ENCODE measurements at regions not wholly inside any gene's neighbourhood (a gene's known extent, or its start where the extent isn't known, plus 50 kb on each side); places are given as distances from the start of the nearest gene placed in this dataset.

DNA sequence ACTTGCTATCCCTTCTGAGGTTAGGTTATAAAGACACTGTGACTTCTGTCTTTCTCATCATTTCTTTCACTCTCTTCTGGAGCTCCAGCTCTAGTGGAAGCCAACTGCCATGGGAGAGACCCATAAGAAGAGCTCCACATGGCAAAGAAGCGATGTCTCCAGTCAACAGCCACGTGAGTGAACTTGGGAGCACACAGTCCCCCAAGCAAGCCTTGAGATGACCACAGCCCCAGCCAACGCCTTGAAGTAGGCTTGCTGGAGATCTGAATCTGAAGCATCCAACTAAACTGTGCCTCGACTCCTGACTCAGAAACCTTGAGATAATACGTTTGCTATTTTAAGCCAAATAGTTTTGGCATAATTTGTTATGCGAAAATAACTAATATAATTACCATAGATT lies 181.7 kb upstream of the GDF10 start:
- H3K4me3 ChIP-seq (ENCODE audit: low read depth, low read length) = no peak overlapping the region
- no peak for DNase-seq (ENCODE audit: low read depth)
- TF ChIP-seq, protein P1, sequence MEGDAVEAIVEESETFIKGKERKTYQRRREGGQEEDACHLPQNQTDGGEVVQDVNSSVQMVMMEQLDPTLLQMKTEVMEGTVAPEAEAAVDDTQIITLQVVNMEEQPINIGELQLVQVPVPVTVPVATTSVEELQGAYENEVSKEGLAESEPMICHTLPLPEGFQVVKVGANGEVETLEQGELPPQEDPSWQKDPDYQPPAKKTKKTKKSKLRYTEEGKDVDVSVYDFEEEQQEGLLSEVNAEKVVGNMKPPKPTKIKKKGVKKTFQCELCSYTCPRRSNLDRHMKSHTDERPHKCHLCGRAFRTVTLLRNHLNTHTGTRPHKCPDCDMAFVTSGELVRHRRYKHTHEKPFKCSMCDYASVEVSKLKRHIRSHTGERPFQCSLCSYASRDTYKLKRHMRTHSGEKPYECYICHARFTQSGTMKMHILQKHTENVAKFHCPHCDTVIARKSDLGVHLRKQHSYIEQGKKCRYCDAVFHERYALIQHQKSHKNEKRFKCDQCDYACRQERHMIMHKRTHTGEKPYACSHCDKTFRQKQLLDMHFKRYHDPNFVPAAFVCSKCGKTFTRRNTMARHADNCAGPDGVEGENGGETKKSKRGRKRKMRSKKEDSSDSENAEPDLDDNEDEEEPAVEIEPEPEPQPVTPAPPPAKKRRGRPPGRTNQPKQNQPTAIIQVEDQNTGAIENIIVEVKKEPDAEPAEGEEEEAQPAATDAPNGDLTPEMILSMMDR (conservative IDR thresholded peaks at IDR 0.05; ENCODE audit: low read depth, low read length) = no peak

DNA sequence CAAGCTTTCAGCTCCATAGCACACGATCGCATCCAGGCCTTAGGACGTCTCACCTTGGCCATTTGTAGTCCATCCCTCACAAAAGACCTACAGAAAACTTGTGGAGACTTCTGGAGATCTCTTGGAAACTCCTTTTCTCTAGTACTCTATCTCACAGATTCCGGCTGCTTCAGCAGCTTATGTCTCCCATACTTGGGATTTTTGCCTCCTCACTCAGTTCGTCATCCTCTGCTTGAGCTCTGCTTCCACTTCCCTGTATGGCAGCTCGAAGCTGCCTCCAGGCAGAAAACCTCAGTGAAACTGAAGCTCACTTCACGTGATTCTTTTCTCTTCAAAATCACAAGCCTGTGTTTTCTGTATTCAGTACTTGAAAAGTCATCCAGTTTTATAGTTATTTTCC lies 178.7 kb upstream of the GDF10 start:
- no peak for DNase-seq (ENCODE audit: low read depth)
- no peak overlapping the region for H3K4me3 ChIP-seq (ENCODE audit: low read depth, low read length)
- TF ChIP-seq, protein P1 (conservative IDR thresholded peaks at IDR 0.05; ENCODE audit: low read depth, low read length) = no peak

DNA sequence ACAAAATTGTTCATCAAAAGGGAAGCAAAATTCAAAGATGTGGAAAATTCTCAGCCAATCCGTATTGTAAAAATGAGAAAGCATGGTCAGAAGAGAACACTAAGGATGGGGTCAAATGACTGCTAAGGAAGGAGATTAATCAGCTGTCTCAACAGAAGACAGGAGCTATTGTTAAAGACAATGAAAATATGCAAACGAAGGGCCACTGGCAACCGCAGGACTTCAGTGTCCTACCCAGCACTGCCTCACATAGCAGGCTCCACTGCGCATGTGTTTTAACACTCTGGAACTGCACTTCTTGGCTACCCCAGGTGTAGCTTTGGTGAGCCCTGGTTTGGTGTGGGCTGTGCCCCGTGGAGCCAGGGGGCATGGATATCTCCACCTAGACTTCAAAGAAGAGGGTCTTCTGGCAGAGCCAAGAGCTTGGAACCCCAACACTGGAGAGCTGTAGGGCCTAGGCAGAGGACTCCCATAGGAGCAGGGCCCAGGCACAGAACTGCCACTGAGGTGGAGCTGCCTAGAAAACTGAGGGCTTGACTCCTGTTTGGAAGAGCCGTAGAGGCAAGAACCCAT lies 176.2 kb upstream of the GDF10 start:
- DNase-seq (ENCODE audit: low read depth) = no peak
- no peak overlapping the region for H3K4me3 ChIP-seq (ENCODE audit: low read depth, low read length)
- TF ChIP-seq, protein P1 (conservative IDR thresholded peaks at IDR 0.05; ENCODE audit: low read depth, low read length) = no peak

DNA sequence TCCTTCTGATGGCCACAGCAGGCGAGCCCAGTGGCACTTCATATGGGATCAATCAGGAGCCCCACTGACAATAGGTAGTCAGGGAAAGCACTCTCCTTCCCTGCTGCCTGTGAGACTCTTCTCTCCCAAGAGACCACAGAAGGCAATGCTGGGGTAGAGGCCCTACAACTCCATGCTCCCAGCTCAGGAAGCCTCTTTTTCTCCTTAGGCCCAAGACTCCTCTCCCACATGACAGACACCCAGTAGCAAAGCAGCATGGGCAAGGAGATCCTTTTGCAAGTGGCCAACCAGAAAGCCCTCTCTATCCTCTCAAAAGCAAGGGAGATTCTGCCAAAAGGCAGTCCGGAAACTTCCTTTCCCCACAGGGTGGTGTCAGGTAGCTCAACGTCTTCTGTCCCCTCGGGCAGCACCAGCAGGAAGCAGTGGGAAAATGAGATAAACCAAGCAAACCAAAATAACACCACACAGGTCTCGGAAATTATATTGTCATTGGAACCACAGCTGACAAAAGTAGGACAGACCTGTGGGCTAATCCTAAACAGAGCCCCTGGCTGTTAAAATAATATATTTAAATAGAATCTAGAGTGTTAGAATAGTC lies 172.7 kb upstream of the GDF10 start:
- DNase-seq (ENCODE audit: low read depth) = no peak
- TF ChIP-seq, protein P1 (conservative IDR thresholded peaks at IDR 0.05; ENCODE audit: low read depth, low read length) = no peak
- no peak overlapping the region for H3K4me3 ChIP-seq (ENCODE audit: low read depth, low read length)

DNA sequence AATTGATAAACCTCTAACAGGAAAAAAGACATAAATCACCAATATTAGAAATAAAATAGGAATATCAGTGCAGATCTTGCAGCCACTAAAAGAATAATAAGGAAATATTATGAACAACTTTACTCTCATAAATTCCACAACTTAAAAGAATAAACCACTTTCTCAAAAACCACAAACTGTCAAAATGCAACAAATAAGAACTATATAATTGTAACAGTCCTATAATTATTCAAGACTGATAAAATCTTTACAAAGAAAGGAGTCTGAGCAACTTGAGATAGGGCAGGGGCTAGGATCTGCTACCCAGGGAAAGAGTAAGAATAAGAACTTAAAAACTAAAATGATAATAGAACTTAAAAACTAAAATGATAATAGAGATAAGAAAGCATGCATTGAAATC lies 169.5 kb upstream of the GDF10 start:
- no peak for DNase-seq (ENCODE audit: low read depth)
- H3K4me3 ChIP-seq (ENCODE audit: low read depth, low read length) = no peak overlapping the region
- TF ChIP-seq, protein P1 (conservative IDR thresholded peaks at IDR 0.05; ENCODE audit: low read depth, low read length) = no peak

DNA sequence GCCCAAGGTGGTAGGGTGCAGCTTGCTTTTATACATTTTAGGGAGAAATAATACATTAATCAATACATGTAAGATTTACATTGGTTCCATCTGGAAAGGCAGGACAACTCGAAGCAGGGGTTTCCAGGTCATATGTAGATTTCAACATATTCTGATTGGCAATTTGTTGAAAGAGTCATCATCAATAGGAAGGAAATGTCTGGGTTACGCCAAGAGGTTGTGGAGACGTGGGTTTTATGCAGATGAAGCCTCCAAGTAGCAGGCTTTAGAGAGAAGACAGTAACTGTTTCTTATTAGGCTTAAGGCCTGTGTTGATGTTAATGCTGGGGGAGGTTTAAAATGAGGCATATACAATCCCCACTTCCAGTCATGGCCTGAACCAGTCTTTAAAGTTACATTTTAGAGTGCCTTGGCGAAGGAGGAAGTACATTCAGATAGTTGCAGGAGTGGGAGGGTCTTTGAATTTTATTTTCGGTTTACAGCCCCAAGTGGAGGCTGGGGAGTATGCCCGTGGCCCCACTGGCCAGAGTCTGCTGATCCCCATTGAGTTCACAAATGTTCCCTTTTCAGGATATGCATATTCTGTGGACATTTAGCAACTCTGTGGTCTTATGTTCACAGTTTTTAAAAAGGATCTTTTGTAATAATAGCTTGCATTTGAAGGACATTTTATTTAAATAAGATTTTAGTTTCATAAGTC lies 166.0 kb upstream of the GDF10 start:
- H3K4me3 ChIP-seq (ENCODE audit: low read depth, low read length) = no peak overlapping the region
- TF ChIP-seq, protein P1 (conservative IDR thresholded peaks at IDR 0.05; ENCODE audit: low read depth, low read length) = no peak
- DNase-seq (ENCODE audit: low read depth) = no peak

All from epithelial cell of proximal tubule (primary cell).